GM19372 (cell line): ENCODE measurements at regions not wholly inside any gene's neighbourhood (a gene's known extent, or its start where the extent isn't known, plus 50 kb on each side); places are given as distances from the start of the nearest gene placed in this dataset.

Experiments used
- ATAC-seq: cut with Tn5 transposase; IDR thresholded peaks from one replicate; pipeline ENCODE4 v1.9.1; 2021; ENCODE audit warnings: mild to moderate bottlenecking, low read depth, moderate library complexity; ENCODE audit not compliant: unreplicated experiment

DNA sequence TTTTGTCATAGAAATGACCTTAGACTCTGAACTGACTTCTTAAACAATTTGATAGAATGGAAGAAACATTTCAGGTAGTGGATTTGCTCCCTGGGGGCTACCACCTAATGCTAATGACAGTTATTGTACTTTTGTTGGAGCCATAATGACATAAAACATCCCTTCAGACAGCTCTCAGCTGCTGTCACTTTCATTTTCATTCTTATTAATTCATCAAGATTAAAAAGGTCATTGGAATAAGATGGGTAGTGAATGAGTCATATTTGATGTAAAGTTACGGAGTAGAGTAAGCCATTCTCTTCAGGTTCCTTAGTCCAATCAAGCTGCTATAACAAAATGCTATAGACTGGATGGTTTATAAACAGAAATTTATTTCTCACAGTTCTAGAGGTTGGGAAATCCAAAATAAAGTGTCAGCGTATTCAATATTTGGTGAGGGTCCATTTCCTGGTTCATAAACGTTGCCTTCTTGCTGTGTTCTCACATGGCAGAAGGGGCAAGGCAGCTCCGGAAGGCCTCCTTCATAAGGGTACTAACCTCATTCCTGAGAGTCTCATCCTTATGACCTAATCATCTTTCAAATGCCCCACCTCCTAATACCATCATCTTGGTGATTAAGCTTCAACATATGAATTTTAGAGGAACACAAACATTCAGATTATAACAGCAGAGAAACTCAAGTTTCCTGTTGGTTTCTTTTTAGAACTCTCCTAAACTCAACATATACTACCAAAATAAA, 268.5 kb downstream of the ARAP2 start:
- ATAC-seq, result no peak

DNA sequence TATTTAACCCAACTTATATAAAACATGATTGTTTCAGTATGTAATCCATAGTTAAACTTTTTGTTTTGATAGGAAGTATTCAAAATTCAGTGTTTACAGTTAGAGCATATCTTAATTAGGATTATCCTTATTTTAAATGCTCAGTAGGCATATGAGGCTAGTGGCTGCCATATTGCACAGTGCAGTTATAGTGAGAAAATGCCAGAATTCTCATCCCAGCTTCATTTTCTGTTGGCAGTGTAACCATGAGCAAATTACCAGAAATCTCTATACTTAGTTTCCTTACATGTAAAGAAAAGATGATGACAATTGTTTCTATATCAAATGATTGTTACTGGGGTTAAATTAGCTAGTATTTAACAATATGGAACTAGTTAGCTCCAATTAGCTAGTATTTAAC, 265.8 kb downstream of the ARAP2 start:
- no peak for ATAC-seq

DNA sequence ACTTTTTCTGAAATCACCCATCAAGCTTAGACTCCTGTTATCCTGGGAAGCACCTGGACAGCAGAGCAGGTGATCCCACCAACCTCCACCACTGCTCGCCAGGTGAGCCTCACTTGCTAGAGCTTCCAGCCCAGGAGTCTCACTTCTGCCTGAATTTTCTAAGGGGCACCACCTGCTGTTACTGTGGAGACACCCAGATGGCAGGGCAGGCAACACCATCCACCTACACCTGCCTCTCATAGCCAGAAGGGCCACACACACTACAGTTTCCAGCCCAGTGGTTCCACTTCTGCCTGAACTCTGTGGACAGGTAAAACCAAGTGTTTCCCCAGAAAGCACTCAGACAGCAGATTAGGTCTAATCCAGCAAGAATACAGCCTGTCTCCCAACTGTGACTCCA, 262.0 kb downstream of the ARAP2 start:
- ATAC-seq, result no peak

DNA sequence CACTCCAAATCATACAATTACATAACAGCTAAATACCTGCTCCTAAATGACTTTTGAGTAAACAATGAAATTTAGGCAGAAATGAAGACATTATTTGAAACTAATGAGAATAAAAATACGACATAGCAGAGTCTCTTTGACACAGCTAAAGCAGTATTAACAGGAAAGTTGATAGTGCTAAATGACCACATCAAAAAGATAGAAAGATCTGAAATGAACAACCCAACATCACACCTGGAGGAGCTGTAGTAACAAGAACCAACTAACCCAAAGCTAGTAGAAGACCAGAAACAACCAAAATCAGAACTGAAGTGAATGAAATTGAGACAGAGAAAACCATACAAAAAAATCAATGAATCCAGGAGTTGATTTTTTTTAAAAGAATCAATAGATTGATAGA, 257.8 kb downstream of the ARAP2 start:
- ATAC-seq, result no peak

DNA sequence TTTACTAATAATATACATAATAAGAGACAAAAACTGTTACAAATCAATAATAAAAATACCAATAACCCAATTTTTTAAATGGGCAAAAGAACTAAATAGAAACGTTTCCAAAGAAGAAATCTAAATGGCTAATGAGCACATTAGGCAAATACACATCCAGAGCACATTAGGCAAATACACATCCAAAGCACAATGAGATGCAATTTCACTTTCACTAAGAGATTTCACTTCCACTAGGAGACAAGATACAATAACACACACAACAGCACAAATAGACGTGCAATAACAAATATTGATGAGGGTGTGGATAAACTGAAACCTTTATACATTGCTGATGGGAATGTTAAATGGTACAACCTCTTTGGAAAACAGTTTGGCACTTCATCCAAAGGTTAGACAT, 250.7 kb downstream of the ARAP2 start:
- no peak for ATAC-seq

DNA sequence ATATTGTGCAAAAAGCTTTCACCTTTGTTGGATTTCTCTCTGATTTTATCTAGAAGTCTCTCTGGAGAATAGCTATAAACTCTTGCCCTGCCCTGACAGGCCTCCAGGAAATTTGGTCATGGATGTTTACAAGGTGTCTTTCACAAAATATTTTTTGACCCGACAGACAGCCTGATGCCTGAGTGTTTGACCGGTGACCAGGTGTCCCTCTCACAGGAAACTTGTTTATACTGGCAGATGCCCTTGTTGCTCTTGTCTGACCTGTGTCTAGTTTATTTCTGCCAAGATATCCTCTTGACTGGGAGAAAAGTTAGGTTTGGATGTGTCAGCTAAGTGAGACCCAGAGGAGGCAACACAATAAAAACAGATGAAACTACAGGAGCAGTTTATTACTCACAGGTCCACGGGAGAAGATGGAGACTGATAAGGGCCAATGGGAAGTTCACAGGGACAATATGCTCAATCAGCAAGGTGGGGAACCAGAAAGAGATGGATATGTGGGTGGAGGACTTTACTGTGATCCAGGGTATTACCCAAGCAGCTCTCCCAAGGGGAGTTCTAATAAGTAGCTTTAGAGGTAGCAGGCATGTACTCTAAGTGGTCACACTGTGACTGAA, 243.3 kb downstream of the ARAP2 start:
- ATAC-seq, result no peak

DNA sequence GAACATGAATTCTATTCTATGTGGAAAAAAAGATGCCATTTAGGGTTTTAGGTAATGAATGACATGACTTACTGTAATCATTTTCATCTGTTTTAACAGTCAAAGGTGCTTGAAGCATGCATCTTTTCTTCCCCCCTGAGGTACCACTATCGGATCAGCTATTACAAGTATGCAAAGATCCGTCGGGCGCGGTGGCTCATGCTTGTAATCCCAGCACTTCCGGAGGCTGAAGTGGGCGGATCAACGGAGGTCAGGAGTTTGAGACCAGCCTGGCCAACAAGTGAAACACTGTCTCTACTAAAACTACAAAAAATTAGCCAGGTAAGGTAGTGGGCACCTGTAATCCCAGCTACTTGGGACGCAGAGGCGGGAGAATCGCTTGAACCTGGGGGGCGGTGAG, 241.3 kb downstream of the ARAP2 start:
- no peak for ATAC-seq

DNA sequence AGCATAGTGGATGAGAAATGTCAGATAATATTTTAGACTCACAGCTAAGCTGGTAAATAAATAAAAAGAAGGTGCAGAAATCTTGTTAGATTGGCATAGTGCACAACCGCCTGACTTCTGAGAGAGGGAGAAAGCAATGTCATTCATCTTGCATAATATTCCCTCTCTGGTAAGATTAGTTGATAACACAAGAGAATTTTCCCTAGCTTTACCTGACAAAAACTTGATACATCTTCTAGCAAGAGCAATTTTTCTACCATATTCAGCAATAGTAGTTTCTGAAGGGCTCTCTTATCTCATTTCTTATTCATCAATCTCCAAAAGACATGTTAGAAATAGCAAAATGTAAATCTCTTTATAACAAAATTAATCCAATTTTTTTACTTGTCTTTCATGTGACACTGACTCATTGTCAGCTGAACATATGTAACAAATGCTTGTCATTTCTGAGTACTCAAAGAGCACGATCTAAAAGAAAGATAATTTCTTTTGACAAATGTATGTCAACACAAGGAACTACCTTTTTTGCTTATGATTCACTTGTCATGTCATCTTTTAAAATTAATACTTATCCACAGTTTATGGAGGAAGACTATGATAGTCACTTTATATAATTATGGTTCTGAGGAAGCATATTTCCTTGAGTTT, 240.0 kb downstream of the ARAP2 start:
- ATAC-seq, result no peak

DNA sequence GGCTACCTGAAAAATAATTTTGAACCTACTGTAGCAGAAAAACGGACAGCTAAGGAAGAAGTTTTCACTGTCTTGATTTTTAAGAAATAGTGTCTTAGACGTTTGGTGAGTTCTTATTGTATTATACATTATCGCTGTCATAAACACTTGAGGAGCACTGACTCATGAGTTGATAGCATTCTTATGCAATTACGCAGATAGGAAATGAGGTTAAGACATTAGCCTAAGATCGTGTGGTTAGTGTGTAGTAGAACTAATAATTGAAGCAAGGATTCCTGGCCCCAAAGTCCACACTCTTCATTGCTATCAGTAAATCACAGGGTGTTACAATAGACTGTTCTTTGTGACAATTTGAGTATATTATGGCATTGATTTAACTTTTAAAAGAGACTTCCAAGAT, 238.1 kb downstream of the ARAP2 start:
- no peak for ATAC-seq

DNA sequence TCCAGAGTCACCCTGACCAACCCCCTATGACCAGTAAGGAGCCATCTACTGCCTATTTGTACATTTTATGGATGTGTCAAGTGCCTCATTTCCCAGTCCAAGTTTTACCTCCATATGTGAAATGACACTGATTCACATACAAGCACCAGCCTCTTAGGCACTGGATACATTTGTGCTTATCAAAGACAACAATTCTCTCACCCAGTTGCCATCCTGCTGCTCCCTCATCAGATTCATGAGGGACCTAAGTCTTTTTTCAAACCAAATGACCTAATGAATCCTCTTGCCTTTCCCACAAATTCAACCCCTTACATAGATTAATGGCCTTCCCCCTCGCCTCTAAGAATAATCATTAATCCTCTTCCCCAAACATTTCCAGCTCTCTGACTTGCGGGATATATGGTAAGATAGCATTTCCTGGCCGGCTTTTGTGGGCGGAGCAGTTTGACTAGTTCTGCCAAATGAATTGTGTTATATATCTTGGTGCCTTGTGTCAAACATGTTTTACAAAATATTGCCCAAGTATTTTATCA, 233.9 kb downstream of the ARAP2 start:
- ATAC-seq, result no peak

DNA sequence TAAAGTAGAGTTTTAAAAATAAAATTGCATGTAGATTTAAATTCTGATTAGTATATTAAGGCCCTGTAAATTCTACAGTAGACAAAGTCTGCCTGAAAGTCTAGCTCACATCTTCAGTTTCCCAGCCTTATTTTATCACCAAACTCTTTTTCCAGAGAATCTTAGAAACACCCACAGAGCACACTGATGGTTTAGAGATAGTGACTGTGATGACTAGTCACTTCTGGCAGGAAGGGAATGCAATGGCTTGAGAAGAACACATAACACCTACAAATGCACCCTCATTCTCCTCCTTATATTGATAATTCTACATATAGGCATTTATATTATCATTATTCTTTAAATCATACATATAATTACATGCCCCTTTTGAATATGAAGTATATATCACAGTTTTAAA, 232.9 kb downstream of the ARAP2 start:
- no peak for ATAC-seq

DNA sequence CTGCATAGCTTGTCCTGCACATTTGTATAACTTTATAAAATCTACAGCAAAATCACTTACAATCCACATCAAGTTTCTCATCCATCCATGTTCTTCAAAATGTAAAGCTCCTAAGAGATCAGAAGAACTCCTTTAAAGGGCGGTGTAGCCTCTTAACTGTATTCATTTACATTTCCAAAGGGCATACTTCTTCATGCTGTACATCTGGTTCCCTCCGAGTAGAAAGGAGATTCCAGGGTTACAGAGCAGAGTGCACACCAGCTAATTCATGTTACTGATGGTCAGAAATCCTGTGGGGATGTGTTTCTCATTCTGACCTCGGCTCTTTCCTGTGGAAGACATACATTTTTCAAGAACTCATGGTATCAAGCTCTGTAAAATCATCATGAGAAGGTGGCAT, 231.8 kb downstream of the ARAP2 start:
- no peak for ATAC-seq

DNA sequence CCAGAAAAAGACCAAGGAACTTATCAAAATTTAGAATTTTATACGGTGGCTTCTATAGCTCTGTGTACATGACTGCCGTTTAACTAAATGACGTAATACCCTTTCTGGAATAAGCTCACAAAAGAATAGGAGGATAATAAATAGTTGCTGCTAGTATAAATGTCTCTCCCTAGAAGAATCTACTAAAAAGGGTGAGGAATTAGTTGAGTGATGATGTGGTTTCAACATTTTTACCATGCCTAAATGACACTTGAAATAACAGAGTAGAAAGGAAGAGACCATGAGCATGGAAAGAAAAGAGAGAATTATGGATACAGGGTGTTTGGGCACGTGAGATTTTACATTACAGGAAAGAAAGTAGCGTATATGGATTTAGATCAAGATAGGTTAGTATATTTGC, 231.1 kb downstream of the ARAP2 start:
- no peak for ATAC-seq
